MM.1S (cell line): ENCODE measurements at regions not wholly inside any gene's neighbourhood (a gene's known extent, or its start where the extent isn't known, plus 50 kb on each side); places are given as distances from the start of the nearest gene placed in this dataset.

Source experiments
- DNase-seq: peaks from one replicate; pipeline ENCODE4 v3.0.0-alpha.2; 2015
- H2AFZ ChIP-seq: fragments of 300-600 bp; sonication (generic); 2 replicates; pipeline ENCODE4 v1.6.0; 2016; ENCODE audit warnings: antibody characterized with exemption, low read length
- H3F3A ChIP-seq: fragments of 300-600 bp; sonication (generic); 2 replicates; pipeline ENCODE4 v1.6.1; 2016; ENCODE audit warnings: mild to moderate bottlenecking, antibody characterized with exemption, low read length, moderate library complexity, mixed read lengths; ENCODE audit not compliant: insufficient read depth
- H3K27ac ChIP-seq: fragments of 300-600 bp; sonication (generic); 2 replicates; pipeline ENCODE4 v1.5.1; 2016; ENCODE audit warnings: mild to moderate bottlenecking, low read length
- H3K27me3 ChIP-seq: fragments of 300-600 bp; sonication (generic); replicated peaks from 2 replicates; pipeline ENCODE4 v1.6.0; 2016; ENCODE audit warnings: low read length; ENCODE audit not compliant: insufficient read depth
- H3K36me3 ChIP-seq: fragments of 300-600 bp; sonication (generic); replicated peaks from 2 replicates; pipeline ENCODE4 v1.6.1; 2016; ENCODE audit warnings: mild to moderate bottlenecking, low read length, mixed read lengths; ENCODE audit not compliant: insufficient read depth
- H3K4me1 ChIP-seq: fragments of 300-600 bp; sonication (generic); 2 replicates; pipeline ENCODE4 v1.6.1; 2016; ENCODE audit warnings: low read length, mixed read lengths
- H3K4me2 ChIP-seq: fragments of 300-600 bp; sonication (generic); 2 replicates; pipeline ENCODE4 v1.6.0; 2016; ENCODE audit warnings: low read depth, low read length
- H3K4me3 ChIP-seq: fragments of 300-600 bp; sonication (generic); 2 replicates; pipeline ENCODE4 v1.5.1; 2016; ENCODE audit warnings: low read length, mixed read lengths
- H3K79me2 ChIP-seq: fragments of 300-600 bp; sonication (generic); 2 replicates; pipeline ENCODE4 v1.6.1; 2016; ENCODE audit warnings: mixed run types, low read length, mixed read lengths
- H3K9ac ChIP-seq: fragments of 300-600 bp; sonication (generic); 2 replicates; pipeline ENCODE4 v1.6.1; 2016; ENCODE audit warnings: low read length, mixed read lengths
- H3K9me2 ChIP-seq: fragments of 300-600 bp; sonication (generic); replicated peaks from 2 replicates; pipeline ENCODE4 v1.6.1; 2016; ENCODE audit warnings: mild to moderate bottlenecking, low read length, mixed read lengths; ENCODE audit not compliant: insufficient read depth
- H3K9me3 ChIP-seq: fragments of 300-600 bp; sonication (generic); replicated peaks from 2 replicates; pipeline ENCODE4 v1.6.1; 2016; ENCODE audit warnings: mild to moderate bottlenecking, low read length, mixed read lengths; ENCODE audit not compliant: insufficient read depth
- H4K20me1 ChIP-seq: fragments of 300-600 bp; sonication (generic); 2 replicates; pipeline ENCODE4 v1.6.1; 2016; ENCODE audit warnings: mild to moderate bottlenecking, low read length, moderate library complexity, mixed read lengths; ENCODE audit not compliant: insufficient read depth
- EZH2 ChIP-seq: fragments of 300-600 bp; sonication (generic); optimal IDR thresholded peaks from 2 replicates; pipeline ENCODE3; 2017; ENCODE audit warnings: low read depth, mild to moderate bottlenecking, antibody characterized with exemption, low read length, mixed read lengths
- EZH2phosphoT487 ChIP-seq: fragments of 300-600 bp; sonication (generic); IDR thresholded peaks from 2 replicates; pipeline ENCODE4 v1.6.1; 2018; ENCODE audit warnings: antibody characterized with exemption, low read length
- TF ChIP-seq, protein P1 (sequence below): fragments of 300-600 bp; sonication (generic); IDR thresholded peaks from 2 replicates; pipeline ENCODE4 v1.5.1; 2016; ENCODE audit warnings: antibody characterized with exemption, low read length, mixed read lengths

DNA sequence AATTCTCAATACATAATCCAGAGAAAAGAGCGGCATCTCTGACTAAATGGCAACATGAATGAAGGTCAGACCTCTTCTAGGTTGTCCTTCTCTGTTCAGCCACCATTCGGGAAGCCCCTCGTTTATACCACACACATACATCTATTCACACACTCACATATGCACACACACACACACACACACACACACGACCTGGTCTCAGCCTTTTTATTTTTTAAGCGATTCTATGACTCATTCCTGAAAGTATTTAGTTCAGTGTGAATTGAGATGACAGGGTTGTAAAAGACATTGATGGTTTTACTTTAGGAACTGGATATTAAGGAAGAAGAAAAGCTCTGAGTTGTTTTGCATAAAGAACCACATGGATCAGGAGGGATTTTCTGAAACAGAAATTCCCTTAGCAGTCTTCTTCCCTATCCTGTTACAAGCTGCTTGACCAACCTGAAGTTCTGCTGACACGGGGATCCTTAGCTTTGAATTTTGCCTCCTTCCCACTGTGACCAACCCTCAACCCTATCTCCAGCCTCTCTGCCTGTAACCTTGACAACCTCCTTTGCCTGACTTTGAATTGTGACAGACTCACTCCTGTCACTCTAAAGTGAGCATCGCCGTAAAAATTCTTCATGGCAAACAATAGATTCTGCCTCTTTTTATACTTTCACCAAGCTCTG is 383.1 kb upstream of the ESRRG start:
- Histone ChIP-seq H3K4me2 (no peak overlapping the region), H3F3A (no peaks in the 10 kb centered on the region), H3K9me3 (no peaks in the 10 kb centered on the region), H3K9ac (no peak overlapping the region), H3K4me3 (no peak overlapping the region), H4K20me1 (no peaks in the 10 kb centered on the region), H3K79me2 (no peaks in the 10 kb centered on the region), H3K27ac (no peak overlapping the region), H3K4me1 (no peaks in the 10 kb centered on the region), H3K9me2 (no peaks in the 10 kb centered on the region), H3K27me3 (no peaks in the 10 kb centered on the region), H3K36me3 (no peaks in the 10 kb centered on the region), H2AFZ (no peak overlapping the region)
- DNase-seq = no peak
- TF ChIP-seq, protein P1, sequence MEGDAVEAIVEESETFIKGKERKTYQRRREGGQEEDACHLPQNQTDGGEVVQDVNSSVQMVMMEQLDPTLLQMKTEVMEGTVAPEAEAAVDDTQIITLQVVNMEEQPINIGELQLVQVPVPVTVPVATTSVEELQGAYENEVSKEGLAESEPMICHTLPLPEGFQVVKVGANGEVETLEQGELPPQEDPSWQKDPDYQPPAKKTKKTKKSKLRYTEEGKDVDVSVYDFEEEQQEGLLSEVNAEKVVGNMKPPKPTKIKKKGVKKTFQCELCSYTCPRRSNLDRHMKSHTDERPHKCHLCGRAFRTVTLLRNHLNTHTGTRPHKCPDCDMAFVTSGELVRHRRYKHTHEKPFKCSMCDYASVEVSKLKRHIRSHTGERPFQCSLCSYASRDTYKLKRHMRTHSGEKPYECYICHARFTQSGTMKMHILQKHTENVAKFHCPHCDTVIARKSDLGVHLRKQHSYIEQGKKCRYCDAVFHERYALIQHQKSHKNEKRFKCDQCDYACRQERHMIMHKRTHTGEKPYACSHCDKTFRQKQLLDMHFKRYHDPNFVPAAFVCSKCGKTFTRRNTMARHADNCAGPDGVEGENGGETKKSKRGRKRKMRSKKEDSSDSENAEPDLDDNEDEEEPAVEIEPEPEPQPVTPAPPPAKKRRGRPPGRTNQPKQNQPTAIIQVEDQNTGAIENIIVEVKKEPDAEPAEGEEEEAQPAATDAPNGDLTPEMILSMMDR = no peak
- TF ChIP-seq EZH2phosphoT487 = no peak
- TF ChIP-seq EZH2 = no peak

DNA sequence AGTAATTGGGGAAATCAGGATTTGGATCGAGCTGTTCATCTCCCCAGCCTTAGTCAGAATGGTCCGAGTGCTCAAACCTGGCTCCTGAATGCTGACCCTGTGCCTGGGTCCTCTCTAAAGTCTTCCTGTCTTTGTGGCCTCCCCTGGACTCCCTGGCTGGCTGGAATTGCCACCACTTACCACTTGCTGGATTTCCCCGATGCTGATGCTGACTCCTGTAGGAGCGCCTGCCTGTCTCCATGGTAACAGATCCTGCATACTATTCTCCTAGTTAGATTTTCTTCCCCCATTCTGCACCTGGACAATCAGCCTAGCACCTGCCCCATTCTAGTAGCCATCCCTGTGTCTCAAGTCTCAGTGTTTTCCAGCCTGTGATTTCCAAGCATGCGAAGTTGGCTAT is 382.2 kb upstream of the ESRRG start:
- Histone ChIP-seq H3K27me3 (no peaks in the 10 kb centered on the region), H3K4me2 (no peak overlapping the region)
- no peak for DNase-seq

DNA sequence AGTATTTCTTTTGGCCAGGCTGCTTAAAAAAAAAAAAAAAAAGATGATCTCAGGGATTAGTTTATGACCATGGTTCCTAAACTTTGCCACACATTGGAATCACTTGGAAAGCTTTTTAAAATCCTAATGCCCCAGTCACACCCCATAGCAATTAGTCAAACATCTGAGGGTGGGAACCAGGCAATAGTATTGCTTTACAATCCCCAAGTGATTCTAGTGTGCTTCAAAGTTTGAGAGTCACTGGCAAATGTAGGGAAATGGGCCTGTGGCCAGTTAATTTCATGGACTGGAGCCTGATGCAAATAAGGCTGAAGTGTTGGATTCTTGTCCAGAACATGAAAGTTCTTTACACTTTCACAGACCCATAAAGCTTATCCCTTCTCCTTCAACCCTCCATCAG is 374.6 kb upstream of the ESRRG start:
- Histone ChIP-seq H3K36me3 (no peaks in the 10 kb centered on the region), H3K9ac (no peak overlapping the region), H3K4me1 (no peaks in the 10 kb centered on the region), H4K20me1 (no peaks in the 10 kb centered on the region), H3F3A (no peaks in the 10 kb centered on the region), H2AFZ (no peak overlapping the region), H3K9me3 (no peaks in the 10 kb centered on the region), H3K27me3 (no peaks in the 10 kb centered on the region), H3K4me3 (no peak overlapping the region), H3K4me2 (no peak overlapping the region), H3K9me2 (no peaks in the 10 kb centered on the region), H3K27ac (no peak overlapping the region), H3K79me2 (no peaks in the 10 kb centered on the region)
- DNase-seq = no peak
- TF ChIP-seq EZH2phosphoT487 (no peak), EZH2 (no peak)
- TF ChIP-seq, protein P1 = no peak

More for the DNA sequence above, 382.2 kb upstream of the ESRRG start:
- TF ChIP-seq EZH2phosphoT487 (no peak), EZH2 (no peak)
- TF ChIP-seq, protein P1 = no peak
- Histone ChIP-seq H3K27ac (no peak overlapping the region), H3K9me3 (no peaks in the 10 kb centered on the region), H3K36me3 (no peaks in the 10 kb centered on the region), H3K4me3 (no peak overlapping the region), H3K9ac (no peak overlapping the region), H4K20me1 (no peaks in the 10 kb centered on the region), H3F3A (no peaks in the 10 kb centered on the region), H3K79me2 (no peaks in the 10 kb centered on the region), H3K9me2 (no peaks in the 10 kb centered on the region), H2AFZ (no peak overlapping the region), H3K4me1 (no peaks in the 10 kb centered on the region)
